HG03558 (cell line): ENCODE measurements at regions not wholly inside any gene's neighbourhood (a gene's known extent, or its start where the extent isn't known, plus 50 kb on each side); places are given as distances from the start of the nearest gene placed in this dataset.
A peak's percentile ranks its signal among the peaks of the same experiment; 100 is the strongest.

Experiments used
- ATAC-seq: cut with Tn5 transposase; IDR thresholded peaks from one replicate; pipeline ENCODE4 v1.9.1; 2021; ENCODE audit warnings: moderate number of reproducible peaks; ENCODE audit not compliant: unreplicated experiment; ENCODE audit errors: extremely low read depth

GRCh38 chr20:19943061-19943521 is 74.1 kb upstream of the NAA20 start:
- no peak for ATAC-seq

DNA sequence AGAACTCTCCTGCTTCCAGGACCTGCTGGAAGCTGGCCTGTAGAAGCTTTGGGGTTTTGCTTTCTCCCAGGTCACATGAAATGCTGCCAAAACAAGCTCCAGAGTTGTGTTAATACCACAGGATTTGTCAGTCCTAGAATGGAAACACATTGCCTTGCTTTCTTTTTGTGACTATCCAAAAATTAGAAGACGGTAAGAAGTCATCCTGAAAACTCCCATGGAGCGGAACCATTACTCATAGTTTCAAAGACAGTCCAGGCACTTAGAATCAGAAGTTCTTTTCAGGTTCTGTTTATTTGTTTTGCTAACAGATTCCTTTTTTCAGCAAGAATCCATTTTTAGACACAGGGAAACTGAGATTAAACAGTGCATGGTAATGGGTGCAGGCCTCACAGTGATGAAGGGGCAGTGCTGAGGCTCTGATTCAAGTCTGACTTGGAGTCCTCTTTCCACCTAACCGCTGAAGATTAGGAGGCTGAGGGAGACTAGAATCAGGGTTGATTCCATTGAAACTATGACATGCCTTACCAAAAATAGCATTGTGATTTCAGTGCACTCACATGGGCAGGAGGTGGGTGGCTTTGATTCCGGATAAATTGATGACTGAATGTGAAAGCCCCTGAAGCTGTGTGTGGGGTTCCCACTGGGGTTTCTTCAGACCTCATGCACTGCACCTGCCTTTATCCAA is 72.2 kb upstream of the NAA20 start:
- no peak for ATAC-seq

DNA sequence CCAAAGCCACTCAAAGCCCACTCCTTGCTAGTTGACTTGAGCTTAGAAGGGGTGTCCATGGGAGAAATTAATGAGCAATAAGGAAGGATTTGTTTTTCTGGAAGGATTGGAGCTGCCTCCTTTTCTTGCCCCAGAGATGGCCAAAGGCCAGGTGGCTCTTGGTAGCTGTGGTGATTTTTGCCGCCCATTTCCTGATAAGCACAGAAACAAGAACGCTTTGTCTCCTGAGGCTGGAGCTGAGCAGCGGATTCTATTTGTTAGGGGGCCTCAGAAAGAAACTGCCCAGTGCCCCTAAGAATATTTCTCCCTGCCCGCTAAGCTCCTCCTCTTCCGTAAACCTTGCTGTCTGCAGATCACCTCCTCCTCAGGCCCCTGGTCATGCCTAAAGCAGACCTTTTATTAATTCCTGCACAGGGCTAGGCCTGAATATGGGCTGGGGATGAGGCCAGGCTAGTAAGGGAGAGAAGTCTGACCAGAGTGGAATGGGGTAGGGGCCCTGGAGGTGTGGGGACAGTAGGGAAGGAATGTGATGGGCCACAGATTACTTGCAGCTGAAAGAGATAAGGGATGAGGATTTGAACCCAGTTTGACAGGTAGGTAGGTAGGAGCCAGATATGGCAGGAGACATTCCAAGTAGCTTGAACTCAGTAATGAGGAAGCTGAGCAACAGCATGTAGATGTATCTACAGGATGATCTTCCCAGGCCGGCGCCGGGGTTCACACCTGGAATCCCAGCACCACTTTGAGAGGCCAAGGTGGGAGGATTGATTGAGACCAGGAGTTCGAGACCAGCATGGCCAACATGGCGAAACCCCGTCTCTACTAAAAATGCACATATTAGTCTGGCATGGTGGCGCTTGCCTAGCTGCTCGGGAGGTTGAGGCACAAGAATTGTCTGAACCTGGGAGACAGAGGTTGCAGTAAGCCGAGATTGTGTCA is 71.2 kb upstream of the NAA20 start:
- ATAC-seq = no peak

- ATAC-seq = peak; percentile 62
These were observed 69.4 kb upstream of the NAA20 start for GRCh38 chr20:19947611-19948264.

DNA sequence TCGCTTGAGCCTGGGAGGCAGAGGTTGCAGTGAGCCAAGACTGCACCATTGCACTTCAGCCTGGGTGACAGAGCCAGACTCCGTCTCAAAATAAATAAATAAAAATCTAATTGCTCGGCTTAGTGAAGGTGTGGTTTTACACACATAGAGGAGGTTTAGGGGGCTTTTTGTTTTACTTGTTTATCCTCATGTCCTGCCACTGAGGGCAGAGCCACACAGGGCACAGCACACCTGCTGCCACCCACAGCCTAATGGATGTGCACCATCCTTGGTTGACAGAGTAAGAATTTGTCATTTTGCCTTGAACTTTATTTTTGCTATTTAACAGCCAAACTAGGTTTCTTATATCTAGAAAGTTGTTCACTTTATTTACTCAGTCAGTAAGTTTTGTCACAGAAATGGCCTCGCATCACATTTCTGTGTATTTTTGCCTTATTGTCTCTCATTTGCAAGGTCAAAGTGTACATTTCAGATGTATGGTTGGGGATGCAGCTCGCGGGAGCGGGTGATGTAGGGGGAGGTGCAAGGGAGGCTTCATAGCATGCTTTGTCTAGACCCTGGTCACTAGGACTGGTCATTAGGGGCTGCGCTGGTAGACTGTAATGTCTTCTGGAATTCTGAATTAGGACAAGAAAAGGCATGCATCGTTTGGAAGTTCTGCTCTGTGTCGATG is 67.8 kb upstream of the NAA20 start:
- ATAC-seq = no peak

DNA sequence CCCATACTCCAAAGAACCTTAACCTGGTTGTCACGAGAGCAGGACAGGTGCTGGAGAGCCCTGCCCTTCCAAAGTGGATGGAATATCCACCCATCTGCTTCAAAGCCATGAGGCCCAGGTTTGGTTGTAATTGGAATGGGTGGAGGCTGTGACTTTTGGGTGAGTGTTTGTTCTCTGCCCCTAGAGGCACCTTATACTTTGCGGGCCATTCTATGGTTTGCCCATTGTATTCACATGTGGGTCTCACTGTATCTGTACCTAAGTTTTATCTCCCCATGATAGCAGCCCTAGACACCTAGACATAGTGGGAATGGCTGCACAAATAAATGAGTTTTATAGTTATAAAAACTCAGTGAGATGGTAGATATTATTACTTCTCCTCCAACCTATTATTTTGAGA is 67.1 kb upstream of the NAA20 start:
- ATAC-seq = no peak

DNA sequence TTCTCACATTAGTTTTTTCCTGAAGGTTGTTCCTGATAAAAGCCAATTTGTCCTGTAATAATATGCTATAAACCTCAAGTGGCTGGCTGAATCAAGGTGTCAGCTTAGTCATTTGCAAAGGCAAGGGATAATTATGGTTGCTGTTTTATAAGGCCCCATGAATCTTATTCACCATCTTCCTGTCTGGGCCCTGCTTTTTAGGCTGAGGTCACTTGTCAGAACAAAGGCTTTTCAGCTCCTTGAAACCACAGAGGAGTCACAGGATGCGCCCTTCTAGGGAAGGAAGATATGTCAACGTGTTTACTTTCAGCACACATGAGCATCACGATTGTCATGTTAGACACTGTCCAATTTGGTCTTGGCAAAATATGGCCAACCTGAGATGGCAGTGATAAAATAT is 64.8 kb upstream of the NAA20 start:
- ATAC-seq = no peak

GRCh38 chr20:19953606-19954005 is 63.6 kb upstream of the NAA20 start:
- no peak for ATAC-seq

GRCh38 chr20:19956976-19957375 is 60.2 kb upstream of the NAA20 start:
- no peak for ATAC-seq

DNA sequence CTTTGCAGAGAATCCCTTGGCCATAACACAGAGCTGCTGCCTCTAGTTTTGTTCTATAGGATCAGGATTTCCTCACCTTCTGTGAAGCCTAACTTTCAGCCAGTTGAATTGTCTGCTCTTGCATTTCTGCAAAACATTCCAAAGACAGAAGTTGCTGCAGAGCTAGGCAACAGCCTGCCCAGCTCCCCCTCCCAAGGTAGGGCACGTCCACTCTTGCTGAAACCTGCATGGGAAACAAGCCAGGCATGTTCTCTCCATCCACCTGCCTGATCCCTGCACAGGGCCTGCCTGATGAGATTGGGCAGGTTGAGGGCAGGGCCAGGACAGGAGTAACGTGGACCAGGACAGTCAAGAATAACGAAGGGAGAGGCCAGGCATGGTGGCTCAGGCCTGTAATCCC is 58.9 kb upstream of the NAA20 start:
- no peak for ATAC-seq

DNA sequence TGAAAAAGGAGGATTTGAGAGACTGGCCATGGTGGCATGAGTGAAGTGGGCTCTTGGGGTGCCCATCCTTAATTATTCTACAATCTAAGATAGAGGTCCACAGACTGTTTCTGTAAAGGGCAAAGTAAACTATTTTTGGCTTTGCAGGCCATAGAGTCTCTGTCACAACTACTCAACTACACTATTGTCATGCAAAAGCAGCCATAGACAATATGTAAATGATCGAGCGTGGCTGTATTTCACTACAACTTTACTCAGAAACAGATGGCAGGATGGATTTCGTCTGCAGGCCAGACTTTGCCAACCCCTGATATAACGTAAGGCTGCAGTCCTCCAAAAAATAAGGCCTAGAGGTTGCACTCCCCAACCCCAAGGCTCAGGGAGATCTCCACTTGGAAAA is 58.2 kb upstream of the NAA20 start:
- ATAC-seq = no peak

GRCh38 chr20:19960745-19961144 is 56.4 kb upstream of the NAA20 start:
- no peak for ATAC-seq

DNA sequence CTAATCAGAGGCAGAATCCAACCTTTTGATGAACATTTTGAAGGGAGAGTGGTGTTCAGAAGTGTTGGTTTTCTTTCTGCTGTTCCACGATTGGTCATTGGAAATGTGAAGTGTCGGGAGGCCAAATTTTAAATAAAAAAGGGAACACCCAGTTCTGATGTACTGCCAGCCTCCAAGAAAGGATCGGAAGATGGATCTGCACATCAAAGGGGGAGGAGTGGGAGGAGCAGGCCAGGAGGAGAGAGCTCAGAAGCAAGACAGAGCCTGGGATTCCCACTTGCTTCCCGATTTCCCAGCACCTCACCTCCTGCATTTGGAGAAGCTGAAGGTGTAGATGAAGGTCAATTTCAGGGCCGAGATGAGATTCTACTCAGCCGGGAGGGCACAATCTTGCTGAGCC is 55.9 kb upstream of the NAA20 start:
- ATAC-seq = no peak

GRCh38 chr20:19962958-19963357 is 54.2 kb upstream of the NAA20 start:
- no peak for ATAC-seq

GRCh38 chr20:19964289-19965265 is 52.6 kb upstream of the NAA20 start:
- ATAC-seq = no peak

- no peak for ATAC-seq
These were observed 50.3 kb upstream of the NAA20 start for GRCh38 chr20:19966840-19967239.
